T-helper 1 cell treated with Interleukin-12 subunit alpha and Interleukin-12 subunit beta and Interleukin-4 antibody, amounts not matched to agents 30 μg/mL and 1 μg/mL, for 36 hours (primary cell): ENCODE measurements at regions not wholly inside any gene's neighbourhood (a gene's known extent, or its start where the extent isn't known, plus 50 kb on each side); places are given as distances from the start of the nearest gene placed in this dataset.
"Not testable (repeated sequence)": the region's sequence is repeated elsewhere in the genome, so short reads cannot be mapped to it uniquely, and the experiment has no call there.

Source experiments
- H3K27ac Mint-ChIP-seq: one replicate; pipeline ENCODE4 v1.8.0; 2021; ENCODE audit warnings: mild to moderate bottlenecking, mixed read lengths
- H3K27me3 Mint-ChIP-seq: one replicate; pipeline ENCODE4 v1.8.0; 2021; ENCODE audit warnings: low read depth, mixed read lengths
- H3K36me3 Mint-ChIP-seq: one replicate; pipeline ENCODE4 v1.8.0; 2021; ENCODE audit warnings: low read depth, mixed read lengths
- H3K4me1 Mint-ChIP-seq: one replicate; pipeline ENCODE4 v1.8.0; 2021; ENCODE audit warnings: low read depth, mixed read lengths
- H3K4me3 Mint-ChIP-seq: one replicate; pipeline ENCODE4 v1.8.0; 2021; ENCODE audit warnings: mild to moderate bottlenecking, moderate library complexity, mixed read lengths
- H3K9me3 Mint-ChIP-seq: one replicate; pipeline ENCODE4 v1.8.0; 2021; ENCODE audit warnings: mixed read lengths

GRCh38 chr6:19369785-19370184 lies 467.4 kb upstream of the ID4 start:
- Mint-ChIP-seq H3K36me3 (no peaks in the 10 kb centered on the region), H3K4me1 (no peaks in the 10 kb centered on the region), H3K27me3 (no peaks in the 10 kb centered on the region), H3K9me3 (peaks cover 11% of the 10 kb centered on the region), H3K27ac (no peak overlapping the region), H3K4me3 (no peak overlapping the region)

DNA sequence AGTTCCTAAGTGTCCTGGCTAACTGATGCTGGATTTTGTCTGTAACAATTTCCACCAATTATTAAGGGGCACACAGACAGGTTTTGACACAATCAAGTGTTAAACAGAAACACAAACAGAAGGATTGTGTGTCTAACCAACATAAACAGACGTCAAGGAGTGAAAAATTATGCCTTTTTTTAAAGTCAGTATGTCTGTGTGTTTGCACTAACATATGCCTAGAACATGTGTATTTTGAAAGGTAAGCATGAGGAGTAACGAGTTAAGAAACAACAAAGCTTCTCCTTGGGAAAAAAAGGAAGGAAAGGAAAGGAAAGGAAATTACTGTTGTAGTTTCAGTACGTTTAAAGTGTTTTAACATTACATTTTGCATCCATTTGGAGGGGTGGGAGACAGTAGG lies 466.3 kb upstream of the ID4 start:
- H3K9me3 Mint-ChIP-seq, result peaks cover 11% of the 10 kb centered on the region
- H3K27ac Mint-ChIP-seq, result no peak overlapping the region
- no peak overlapping the region for H3K4me3 Mint-ChIP-seq
- H3K4me1 Mint-ChIP-seq, result no peaks in the 10 kb centered on the region
- no peaks in the 10 kb centered on the region for H3K27me3 Mint-ChIP-seq
- H3K36me3 Mint-ChIP-seq, result no peaks in the 10 kb centered on the region

- H3K27me3 Mint-ChIP-seq, result no peaks in the 10 kb centered on the region
- H3K4me1 Mint-ChIP-seq, result no peaks in the 10 kb centered on the region
- H3K36me3 Mint-ChIP-seq, result no peaks in the 10 kb centered on the region
- H3K4me3 Mint-ChIP-seq, result no peak overlapping the region
- H3K27ac Mint-ChIP-seq, result no peak overlapping the region
- H3K9me3 Mint-ChIP-seq, result peaks cover 8% of the 10 kb centered on the region
Measured at GRCh38 chr6:19375613-19376012, 461.6 kb upstream of the ID4 start.

GRCh38 chr6:19377722-19378121 lies 459.4 kb upstream of the ID4 start:
- Mint-ChIP-seq H3K36me3 (no peaks in the 10 kb centered on the region), H3K4me1 (no peaks in the 10 kb centered on the region), H3K9me3 (peaks cover 3% of the 10 kb centered on the region), H3K27ac (no peak overlapping the region), H3K4me3 (no peak overlapping the region), H3K27me3 (no peaks in the 10 kb centered on the region)

DNA sequence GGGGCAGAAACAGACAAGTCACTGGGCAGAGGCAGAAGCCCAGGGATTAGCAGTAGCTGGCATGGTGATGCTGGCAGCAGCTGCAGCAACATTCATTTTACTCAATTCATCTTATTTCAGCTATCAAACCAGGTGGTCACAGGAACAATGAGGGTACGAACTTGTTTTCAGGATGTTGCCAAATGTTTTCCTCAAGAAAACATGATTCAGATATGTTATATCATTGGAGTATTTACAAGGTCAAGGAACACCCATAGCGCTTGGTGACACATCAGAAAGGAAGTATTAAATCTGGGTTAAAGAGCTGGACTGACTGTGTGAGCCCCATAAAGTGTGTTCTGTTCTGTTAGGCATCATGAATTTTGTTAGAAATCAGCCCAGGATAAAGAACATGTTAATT lies 456.9 kb upstream of the ID4 start:
- H3K27me3 Mint-ChIP-seq, result no peaks in the 10 kb centered on the region
- no peaks in the 10 kb centered on the region for H3K36me3 Mint-ChIP-seq
- H3K27ac Mint-ChIP-seq, result no peak overlapping the region
- peaks cover 10% of the 10 kb centered on the region for H3K9me3 Mint-ChIP-seq
- no peak overlapping the region for H3K4me3 Mint-ChIP-seq
- H3K4me1 Mint-ChIP-seq, result no peaks in the 10 kb centered on the region

DNA sequence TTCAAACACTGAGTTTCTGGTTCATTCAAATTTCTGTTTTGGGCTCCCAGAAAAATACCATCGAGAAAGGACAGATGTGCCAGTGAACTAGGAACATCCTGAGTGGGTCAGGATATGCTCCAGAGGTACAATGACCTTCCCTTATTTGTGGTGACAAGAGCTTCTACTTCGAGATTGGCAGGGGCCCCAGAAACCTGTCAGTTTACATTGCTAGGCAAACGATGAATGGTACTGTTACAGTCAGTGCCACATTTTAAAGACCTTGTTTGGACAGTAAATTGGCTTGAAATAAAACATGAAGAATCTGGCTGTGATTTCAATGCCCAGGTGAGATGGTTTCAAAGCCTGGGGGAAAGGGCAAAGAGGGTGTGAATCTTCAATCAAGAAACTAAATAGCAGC lies 454.5 kb upstream of the ID4 start:
- H3K4me1 Mint-ChIP-seq, result no peaks in the 10 kb centered on the region
- H3K4me3 Mint-ChIP-seq, result no peak overlapping the region
- no peaks in the 10 kb centered on the region for H3K36me3 Mint-ChIP-seq
- peaks cover 10% of the 10 kb centered on the region for H3K9me3 Mint-ChIP-seq
- no peaks in the 10 kb centered on the region for H3K27me3 Mint-ChIP-seq
- no peak overlapping the region for H3K27ac Mint-ChIP-seq

DNA sequence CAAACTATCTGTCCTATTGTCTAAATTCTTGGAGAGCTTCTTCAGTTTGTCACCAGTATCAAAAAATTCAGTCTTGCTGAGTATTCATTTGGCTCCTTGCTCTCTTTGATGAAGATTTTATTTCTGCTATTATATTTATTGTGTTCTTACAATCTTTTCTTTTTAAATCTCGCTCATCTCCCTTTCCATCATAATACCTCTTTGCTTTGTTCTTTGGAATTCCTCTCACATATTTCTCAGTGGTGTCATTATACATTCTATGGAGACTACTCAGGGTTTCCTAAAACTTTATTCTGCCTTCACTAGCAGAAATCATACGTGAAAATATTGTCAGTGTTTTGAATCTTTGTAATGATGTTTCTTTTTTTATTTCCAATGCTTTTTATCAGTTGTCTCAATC lies 445.2 kb upstream of the ID4 start:
- Mint-ChIP-seq H3K4me3 (no peak overlapping the region), H3K27ac (no peak overlapping the region), H3K36me3 (no peaks in the 10 kb centered on the region), H3K9me3 (peaks cover 20% of the 10 kb centered on the region), H3K27me3 (no peaks in the 10 kb centered on the region), H3K4me1 (no peaks in the 10 kb centered on the region)

DNA sequence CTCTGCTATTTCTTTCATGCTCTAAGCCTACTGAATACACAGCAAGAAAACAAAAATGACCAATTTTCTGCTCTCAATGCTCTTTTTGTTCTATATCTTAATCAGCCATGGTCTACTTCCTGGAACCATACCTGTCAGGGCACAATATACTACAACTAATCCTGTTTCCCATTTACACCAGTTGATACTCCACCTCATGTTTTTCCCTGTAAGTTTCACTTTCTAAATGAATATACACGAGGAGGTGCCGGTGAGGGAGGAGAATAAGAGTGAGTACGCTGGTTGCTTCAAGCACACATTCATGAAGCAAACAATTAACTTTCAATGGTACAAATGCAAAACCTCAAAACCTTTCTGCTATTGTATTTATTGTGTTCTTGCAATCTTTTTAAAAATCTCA lies 443.1 kb upstream of the ID4 start:
- H3K9me3 Mint-ChIP-seq, result peaks cover 26% of the 10 kb centered on the region
- no peaks in the 10 kb centered on the region for H3K27me3 Mint-ChIP-seq
- H3K36me3 Mint-ChIP-seq, result no peaks in the 10 kb centered on the region
- H3K4me1 Mint-ChIP-seq, result no peaks in the 10 kb centered on the region
- H3K4me3 Mint-ChIP-seq, result no peak overlapping the region
- H3K27ac Mint-ChIP-seq, result no peak overlapping the region

DNA sequence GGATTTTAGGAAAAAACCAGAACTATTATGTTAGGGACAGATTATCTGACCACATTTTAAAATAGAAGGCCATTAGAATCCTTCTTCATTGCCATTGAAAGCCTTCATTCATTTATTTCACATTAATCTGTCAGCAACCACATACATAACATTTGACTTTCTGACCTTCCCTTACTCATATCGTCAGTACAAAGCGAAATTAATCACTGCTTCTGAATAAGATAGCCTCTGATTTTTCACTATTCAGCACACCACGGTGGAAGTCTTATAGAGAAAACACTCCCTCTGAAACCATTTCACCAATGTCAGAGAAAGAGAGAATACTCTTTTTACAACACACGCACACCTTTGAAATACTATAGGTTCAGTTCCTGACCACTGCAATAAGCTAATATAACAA lies 442.5 kb upstream of the ID4 start:
- no peaks in the 10 kb centered on the region for H3K36me3 Mint-ChIP-seq
- H3K4me3 Mint-ChIP-seq, result no peak overlapping the region
- H3K27ac Mint-ChIP-seq, result no peak overlapping the region
- H3K9me3 Mint-ChIP-seq, result peaks cover 29% of the 10 kb centered on the region
- no peaks in the 10 kb centered on the region for H3K4me1 Mint-ChIP-seq
- H3K27me3 Mint-ChIP-seq, result no peaks in the 10 kb centered on the region

DNA sequence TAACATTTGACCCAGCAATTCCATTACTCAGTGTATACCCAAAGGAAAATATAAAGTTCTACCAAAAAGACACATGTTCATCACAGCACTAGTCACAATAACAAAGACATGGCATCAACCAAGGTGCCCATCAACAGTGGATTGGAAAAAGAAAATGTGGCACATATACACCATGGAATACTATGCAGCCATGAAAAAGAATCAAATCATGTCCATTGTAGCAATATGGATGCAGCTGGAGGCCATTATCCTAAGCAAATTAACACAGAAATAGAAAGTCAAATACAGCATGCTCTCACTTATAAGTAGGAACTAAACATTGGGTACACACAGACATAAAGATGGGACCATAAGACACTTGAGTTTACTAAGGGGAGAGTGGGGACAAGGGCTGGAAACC lies 441.9 kb upstream of the ID4 start:
- no peaks in the 10 kb centered on the region for H3K27me3 Mint-ChIP-seq
- peaks cover 32% of the 10 kb centered on the region for H3K9me3 Mint-ChIP-seq
- no peaks in the 10 kb centered on the region for H3K36me3 Mint-ChIP-seq
- H3K4me3 Mint-ChIP-seq, result no peak overlapping the region
- no peaks in the 10 kb centered on the region for H3K4me1 Mint-ChIP-seq
- no peak overlapping the region for H3K27ac Mint-ChIP-seq

DNA sequence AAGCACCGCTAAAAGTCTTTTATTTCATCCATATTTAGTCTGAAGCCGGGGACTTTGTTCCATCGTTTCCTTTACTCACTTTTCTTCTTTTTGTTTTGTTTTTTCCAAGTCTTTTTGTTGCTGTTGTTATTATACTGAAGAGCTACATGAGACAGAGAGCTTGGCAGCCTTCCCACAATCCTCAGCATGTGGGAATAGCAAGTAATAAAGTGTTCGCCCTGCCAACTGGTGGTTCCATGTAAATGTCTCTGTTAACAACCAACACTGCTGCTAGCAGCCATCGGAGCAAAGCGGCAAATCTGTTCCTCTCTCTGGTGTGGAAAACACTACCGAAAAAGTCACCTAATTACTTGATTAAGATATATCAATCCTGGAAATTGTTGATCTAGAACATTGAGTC lies 437.8 kb upstream of the ID4 start:
- no peaks in the 10 kb centered on the region for H3K4me1 Mint-ChIP-seq
- peaks cover 39% of the 10 kb centered on the region for H3K9me3 Mint-ChIP-seq
- H3K36me3 Mint-ChIP-seq, result no peaks in the 10 kb centered on the region
- no peaks in the 10 kb centered on the region for H3K27me3 Mint-ChIP-seq
- H3K4me3 Mint-ChIP-seq, result no peak overlapping the region
- no peak overlapping the region for H3K27ac Mint-ChIP-seq

DNA sequence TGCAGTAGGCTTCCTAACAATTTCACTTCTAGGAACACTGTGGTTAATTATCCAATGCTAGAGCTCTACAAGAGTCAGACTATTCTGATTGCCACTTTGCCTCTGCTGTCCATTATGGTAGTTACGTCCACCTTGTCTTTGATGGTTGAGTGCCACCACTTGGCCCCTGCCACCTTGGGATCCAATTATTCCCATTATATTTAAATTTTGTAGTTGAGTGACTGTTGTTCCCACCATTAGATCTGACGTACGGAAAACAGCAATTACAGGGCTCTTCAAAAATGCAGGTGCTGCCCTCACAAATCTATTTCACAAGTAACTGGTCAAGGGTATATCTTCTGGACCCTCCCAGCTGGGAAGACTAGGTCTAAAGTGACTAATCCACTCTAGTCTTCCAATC lies 432.3 kb upstream of the ID4 start:
- not testable (repeated sequence) for H3K27ac Mint-ChIP-seq, H3K27me3 Mint-ChIP-seq, H3K36me3 Mint-ChIP-seq, H3K4me1 Mint-ChIP-seq, H3K4me3 Mint-ChIP-seq
- H3K9me3 Mint-ChIP-seq, result peaks cover 40% of the 10 kb centered on the region

- H3K27ac Mint-ChIP-seq, result no peak overlapping the region
- H3K27me3 Mint-ChIP-seq, result no peaks in the 10 kb centered on the region
- H3K36me3 Mint-ChIP-seq, result no peaks in the 10 kb centered on the region
- no peak overlapping the region for H3K4me3 Mint-ChIP-seq
- peaks cover 27% of the 10 kb centered on the region for H3K9me3 Mint-ChIP-seq
- no peaks in the 10 kb centered on the region for H3K4me1 Mint-ChIP-seq
Measured at GRCh38 chr6:19408331-19408730, 428.8 kb upstream of the ID4 start.

GRCh38 chr6:19410481-19410880 lies 426.7 kb upstream of the ID4 start:
- H3K4me3 Mint-ChIP-seq, result no peak overlapping the region
- H3K27me3 Mint-ChIP-seq, result no peaks in the 10 kb centered on the region
- H3K27ac Mint-ChIP-seq, result no peak overlapping the region
- no peaks in the 10 kb centered on the region for H3K36me3 Mint-ChIP-seq
- no peaks in the 10 kb centered on the region for H3K4me1 Mint-ChIP-seq
- peaks cover 14% of the 10 kb centered on the region for H3K9me3 Mint-ChIP-seq

- Mint-ChIP-seq H3K9me3 (peaks cover 7% of the 10 kb centered on the region), H3K27ac (no peak overlapping the region), H3K27me3 (no peaks in the 10 kb centered on the region), H3K4me1 (no peaks in the 10 kb centered on the region), H3K36me3 (no peaks in the 10 kb centered on the region), H3K4me3 (no peak overlapping the region)
Measured at GRCh38 chr6:19413323-19413722, 423.8 kb upstream of the ID4 start.

- H3K4me1 Mint-ChIP-seq, result no peaks in the 10 kb centered on the region
- H3K27me3 Mint-ChIP-seq, result no peaks in the 10 kb centered on the region
Measured at GRCh38 chr6:19415605-19416326, 421.4 kb upstream of the ID4 start.

More at GRCh38 chr6:19415605-19416326, 421.4 kb upstream of the ID4 start:
- H3K4me3 Mint-ChIP-seq, result no peak overlapping the region
- no peaks in the 10 kb centered on the region for H3K36me3 Mint-ChIP-seq
- H3K27ac Mint-ChIP-seq, result no peak overlapping the region
- no peaks in the 10 kb centered on the region for H3K9me3 Mint-ChIP-seq
